Keratinocyte (primary cell): ENCODE measurements at regions not wholly inside any gene's neighbourhood (a gene's known extent, or its start where the extent isn't known, plus 50 kb on each side); places are given as distances from the start of the nearest gene placed in this dataset.

Experiments used
- EZH2 ChIP-seq: IDR thresholded peaks from one replicate; pipeline ENCODE4 v1.6.1; 2012; ENCODE audit warnings: inconsistent platforms, mild to moderate bottlenecking, low read length, moderate library complexity
- TF ChIP-seq, protein P1 (sequence below), 3 experiments: IDR thresholded peaks in 1 of 3; conservative IDR thresholded peaks in 1 of 3; optimal IDR thresholded peaks in 1 of 3; 2 replicates in 2 of 3; 3 replicates in 1 of 3; pipeline versions ENCODE3 to v1.5.1; 2011; ENCODE audit warnings: low read length in 3 of 3, mild to moderate bottlenecking in 3 of 3, moderate library complexity in 2 of 3, control low read depth in 1 of 3, inconsistent platforms in 1 of 3; ENCODE audit not compliant: insufficient read depth in 2 of 3; ENCODE audit errors: extremely low read depth in 1 of 3

GRCh38 chr2:71743995-71744675 lies 290.8 kb downstream of the DYSF start:
- TF ChIP-seq, protein P1, sequence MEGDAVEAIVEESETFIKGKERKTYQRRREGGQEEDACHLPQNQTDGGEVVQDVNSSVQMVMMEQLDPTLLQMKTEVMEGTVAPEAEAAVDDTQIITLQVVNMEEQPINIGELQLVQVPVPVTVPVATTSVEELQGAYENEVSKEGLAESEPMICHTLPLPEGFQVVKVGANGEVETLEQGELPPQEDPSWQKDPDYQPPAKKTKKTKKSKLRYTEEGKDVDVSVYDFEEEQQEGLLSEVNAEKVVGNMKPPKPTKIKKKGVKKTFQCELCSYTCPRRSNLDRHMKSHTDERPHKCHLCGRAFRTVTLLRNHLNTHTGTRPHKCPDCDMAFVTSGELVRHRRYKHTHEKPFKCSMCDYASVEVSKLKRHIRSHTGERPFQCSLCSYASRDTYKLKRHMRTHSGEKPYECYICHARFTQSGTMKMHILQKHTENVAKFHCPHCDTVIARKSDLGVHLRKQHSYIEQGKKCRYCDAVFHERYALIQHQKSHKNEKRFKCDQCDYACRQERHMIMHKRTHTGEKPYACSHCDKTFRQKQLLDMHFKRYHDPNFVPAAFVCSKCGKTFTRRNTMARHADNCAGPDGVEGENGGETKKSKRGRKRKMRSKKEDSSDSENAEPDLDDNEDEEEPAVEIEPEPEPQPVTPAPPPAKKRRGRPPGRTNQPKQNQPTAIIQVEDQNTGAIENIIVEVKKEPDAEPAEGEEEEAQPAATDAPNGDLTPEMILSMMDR (optimal IDR thresholded peaks at IDR 0.05 in 1 of 3, IDR thresholded peaks at IDR 0.05 in 1 of 3, conservative IDR thresholded peaks at IDR 0.05 in 1 of 3; ENCODE audit: extremely low read depth in 1 of 3, insufficient read depth in 2 of 3, low read length in 3 of 3) = no peak
- TF ChIP-seq EZH2 = no peak
